Astrocyte (in vitro differentiated cells and primary cell): ENCODE measurements at regions not wholly inside any gene's neighbourhood (a gene's known extent, or its start where the extent isn't known, plus 50 kb on each side); places are given as distances from the start of the nearest gene placed in this dataset.

Experiments used
- DNase-seq: peaks from one replicate; pipeline ENCODE4 v3.0.0-alpha.2; 2010; ENCODE audit warnings: low read depth
- FAIRE-seq: peaks from 2 replicates; lab custom pipeline; 2011; peaks lifted over from hg19 to GRCh38; lab: Jason Lieb, UNC
- H2AFZ ChIP-seq: 2 replicates; pipeline ENCODE4 v1.6.0; 2012; ENCODE audit warnings: low read depth, low read length, inconsistent platforms
- H3K27ac ChIP-seq: 2 replicates; pipeline ENCODE4 v1.5.1; 2011; ENCODE audit warnings: low read depth, low read length, inconsistent platforms
- H3K27me3 ChIP-seq: 2 replicates; pipeline ENCODE4 v1.6.0; 2011; ENCODE audit warnings: low read length, inconsistent platforms; ENCODE audit not compliant: insufficient read depth
- H3K36me3 ChIP-seq: 2 replicates; pipeline ENCODE4 v1.5.1; 2011; ENCODE audit warnings: low read length, inconsistent platforms; ENCODE audit not compliant: insufficient read depth
- H3K4me1 ChIP-seq: 2 replicates; pipeline ENCODE4 v1.5.1; 2011; ENCODE audit warnings: low read length, inconsistent platforms; ENCODE audit not compliant: insufficient read depth
- H3K4me2 ChIP-seq: 2 replicates; pipeline ENCODE4 v1.6.0; 2012; ENCODE audit warnings: low read length, inconsistent platforms
- H3K4me3 ChIP-seq: 2 replicates; pipeline ENCODE4 v1.5.1; 2011; ENCODE audit warnings: low read depth, mild to moderate bottlenecking, low read length, inconsistent platforms; ENCODE audit not compliant: insufficient read depth
- H3K79me2 ChIP-seq: 2 replicates; pipeline ENCODE4 v1.6.0; 2012; ENCODE audit warnings: mild to moderate bottlenecking, low read length, inconsistent platforms; ENCODE audit not compliant: insufficient read depth
- H3K9ac ChIP-seq: 2 replicates; pipeline ENCODE4 v1.6.0; 2012; ENCODE audit warnings: mild to moderate bottlenecking, low read length, inconsistent platforms
- H3K9me3 ChIP-seq: 2 replicates; pipeline ENCODE4 v1.5.1; 2012; ENCODE audit warnings: low read depth, mild to moderate bottlenecking, low read length, inconsistent platforms; ENCODE audit not compliant: insufficient read depth
- H4K20me1 ChIP-seq: 2 replicates; pipeline ENCODE4 v1.6.0; 2012; ENCODE audit warnings: low read length, inconsistent platforms; ENCODE audit not compliant: insufficient read depth
- H3K27ac Mint-ChIP-seq: one replicate; pipeline ENCODE4 v1.8.0; 2021; ENCODE audit warnings: mild to moderate bottlenecking, mixed read lengths; ENCODE audit not compliant: unreplicated experiment
- H3K27me3 Mint-ChIP-seq: one replicate; pipeline ENCODE4 v1.8.0; 2021; ENCODE audit warnings: low read depth, mixed read lengths; ENCODE audit not compliant: unreplicated experiment
- H3K36me3 Mint-ChIP-seq: one replicate; pipeline ENCODE4 v1.8.0; 2021; ENCODE audit warnings: low read depth, mixed read lengths; ENCODE audit not compliant: unreplicated experiment
- H3K4me1 Mint-ChIP-seq: one replicate; pipeline ENCODE4 v1.8.0; 2021; ENCODE audit warnings: low read depth, mixed read lengths; ENCODE audit not compliant: unreplicated experiment
- H3K4me3 Mint-ChIP-seq: one replicate; pipeline ENCODE4 v1.8.0; 2021; ENCODE audit warnings: mild to moderate bottlenecking, moderate library complexity, mixed read lengths; ENCODE audit not compliant: unreplicated experiment
- H3K9me3 Mint-ChIP-seq: one replicate; pipeline ENCODE4 v1.8.0; 2021; ENCODE audit warnings: mild to moderate bottlenecking, mixed read lengths; ENCODE audit not compliant: unreplicated experiment
- EZH2 ChIP-seq: IDR thresholded peaks from 2 replicates; pipeline ENCODE4 v1.6.1; 2012; ENCODE audit warnings: mild to moderate bottlenecking, low read length, inconsistent platforms; ENCODE audit not compliant: insufficient read depth
- TF ChIP-seq, protein P1 (sequence below): IDR thresholded peaks from 2 replicates; pipeline ENCODE4 v1.5.1; 2011; ENCODE audit warnings: low read depth, mild to moderate bottlenecking, inconsistent platforms, low read length, moderate library complexity; ENCODE audit not compliant: insufficient read depth

DNA sequence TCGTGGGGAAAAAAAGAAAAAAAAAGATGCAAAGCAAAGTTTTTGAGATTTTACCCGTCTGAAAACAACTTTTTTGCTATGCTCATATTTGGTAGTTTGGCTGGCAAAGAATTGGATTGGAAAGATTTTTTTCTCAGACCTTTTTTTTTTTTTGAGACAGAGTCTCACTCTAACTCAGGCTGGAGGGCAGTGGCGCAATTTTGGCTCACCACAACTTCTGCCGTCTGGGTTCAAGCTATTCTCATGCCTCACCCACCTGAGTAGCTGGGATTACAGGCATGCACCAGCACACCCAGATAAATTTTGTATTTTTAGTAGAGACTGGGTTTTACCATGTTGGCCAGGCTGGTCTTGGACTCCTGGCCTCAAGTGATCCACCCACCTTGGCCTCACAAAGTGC lies 56.3 kb upstream of the TANC1 start:
- Histone ChIP-seq H3K79me2 (no peaks in the 10 kb centered on the region), H3K9me3 (no peaks in the 10 kb centered on the region), H3K27ac (no peak overlapping the region), H2AFZ (no peak overlapping the region), H4K20me1 (no peaks in the 10 kb centered on the region), H3K9ac (no peak overlapping the region), H3K36me3 (no peaks in the 10 kb centered on the region), H3K4me2 (no peak overlapping the region), H3K27me3 (no peaks in the 10 kb centered on the region), H3K4me3 (no peak overlapping the region), H3K4me1 (no peaks in the 10 kb centered on the region)
- Mint-ChIP-seq H3K9me3 (no peaks in the 10 kb centered on the region), H3K27ac (no peak overlapping the region), H3K36me3 (no peaks in the 10 kb centered on the region), H3K27me3 (no peaks in the 10 kb centered on the region), H3K4me1 (peaks cover 3% of the 10 kb centered on the region), H3K4me3 (no peak overlapping the region)
- TF ChIP-seq EZH2, result no peak
- TF ChIP-seq, protein P1, sequence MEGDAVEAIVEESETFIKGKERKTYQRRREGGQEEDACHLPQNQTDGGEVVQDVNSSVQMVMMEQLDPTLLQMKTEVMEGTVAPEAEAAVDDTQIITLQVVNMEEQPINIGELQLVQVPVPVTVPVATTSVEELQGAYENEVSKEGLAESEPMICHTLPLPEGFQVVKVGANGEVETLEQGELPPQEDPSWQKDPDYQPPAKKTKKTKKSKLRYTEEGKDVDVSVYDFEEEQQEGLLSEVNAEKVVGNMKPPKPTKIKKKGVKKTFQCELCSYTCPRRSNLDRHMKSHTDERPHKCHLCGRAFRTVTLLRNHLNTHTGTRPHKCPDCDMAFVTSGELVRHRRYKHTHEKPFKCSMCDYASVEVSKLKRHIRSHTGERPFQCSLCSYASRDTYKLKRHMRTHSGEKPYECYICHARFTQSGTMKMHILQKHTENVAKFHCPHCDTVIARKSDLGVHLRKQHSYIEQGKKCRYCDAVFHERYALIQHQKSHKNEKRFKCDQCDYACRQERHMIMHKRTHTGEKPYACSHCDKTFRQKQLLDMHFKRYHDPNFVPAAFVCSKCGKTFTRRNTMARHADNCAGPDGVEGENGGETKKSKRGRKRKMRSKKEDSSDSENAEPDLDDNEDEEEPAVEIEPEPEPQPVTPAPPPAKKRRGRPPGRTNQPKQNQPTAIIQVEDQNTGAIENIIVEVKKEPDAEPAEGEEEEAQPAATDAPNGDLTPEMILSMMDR, result no peak
- FAIRE-seq, result no peak
- DNase-seq, result no peak

DNA sequence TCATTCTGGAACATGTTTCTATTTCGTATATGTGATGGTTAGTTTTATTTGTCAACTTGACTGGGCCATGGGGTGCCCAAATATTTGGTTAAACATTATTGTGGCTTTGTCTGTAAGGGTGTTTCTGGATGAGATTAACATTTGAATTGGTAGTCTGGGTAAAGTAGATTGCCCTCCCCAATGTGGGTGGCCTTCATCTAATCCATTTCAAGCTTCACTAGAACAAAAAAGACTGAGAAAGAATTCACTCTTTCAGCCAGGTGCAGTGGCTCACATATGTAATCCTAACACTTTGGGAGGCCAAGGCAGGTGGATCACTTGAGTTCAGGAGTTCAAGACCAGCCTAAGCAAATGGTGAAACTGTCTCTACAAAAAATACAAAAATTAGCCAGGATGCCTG lies 55.7 kb upstream of the TANC1 start:
- no peak overlapping the region for H2AFZ ChIP-seq
- Mint-ChIP-seq H3K4me3 (no peak overlapping the region), H3K27ac (no peak overlapping the region), H3K9me3 (no peaks in the 10 kb centered on the region), H3K36me3 (no peaks in the 10 kb centered on the region), H3K4me1 (peaks cover 3% of the 10 kb centered on the region), H3K27me3 (no peaks in the 10 kb centered on the region)
- H3K4me1 ChIP-seq, result no peaks in the 10 kb centered on the region
- H4K20me1 ChIP-seq, result no peaks in the 10 kb centered on the region
- H3K9ac ChIP-seq, result no peak overlapping the region
- no peak overlapping the region for H3K4me2 ChIP-seq
- H3K36me3 ChIP-seq, result no peaks in the 10 kb centered on the region
- DNase-seq (no peak), FAIRE-seq (no peak)
- H3K27ac ChIP-seq, result no peak overlapping the region
- no peaks in the 10 kb centered on the region for H3K79me2 ChIP-seq
- TF ChIP-seq EZH2, result no peak
- TF ChIP-seq, protein P1, result no peak
- H3K27me3 ChIP-seq, result no peaks in the 10 kb centered on the region
- H3K4me3 ChIP-seq, result no peak overlapping the region
- no peaks in the 10 kb centered on the region for H3K9me3 ChIP-seq

GRCh38 chr2:158914066-158914465 lies 54.4 kb upstream of the TANC1 start:
- no peak for FAIRE-seq

More at GRCh38 chr2:158914066-158914465, 54.4 kb upstream of the TANC1 start:
- no peak overlapping the region for H3K4me3 ChIP-seq
- no peaks in the 10 kb centered on the region for H3K27me3 Mint-ChIP-seq
- H4K20me1 ChIP-seq, result no peaks in the 10 kb centered on the region
- no peak for TF ChIP-seq EZH2
- TF ChIP-seq, protein P1, result no peak
- H3K9ac ChIP-seq, result no peak overlapping the region
- no peak overlapping the region for H3K4me2 ChIP-seq
- H3K9me3 ChIP-seq, result no peaks in the 10 kb centered on the region
- peaks cover 6% of the 10 kb centered on the region for H3K4me1 Mint-ChIP-seq
- no peaks in the 10 kb centered on the region for H3K27me3 ChIP-seq
- H3K4me1 ChIP-seq, result no peaks in the 10 kb centered on the region
- peaks cover 5% of the 10 kb centered on the region for H3K9me3 Mint-ChIP-seq
- DNase-seq, result no peak
- H3K36me3 ChIP-seq, result no peaks in the 10 kb centered on the region
- no peaks in the 10 kb centered on the region for H3K79me2 ChIP-seq
- H2AFZ ChIP-seq, result no peak overlapping the region
- no peak overlapping the region for H3K27ac ChIP-seq
- H3K27ac Mint-ChIP-seq, result peak overlapping the region; percentile 0
- H3K4me3 Mint-ChIP-seq, result no peak overlapping the region
- no peaks in the 10 kb centered on the region for H3K36me3 Mint-ChIP-seq
